ENCODE measurements at regions not wholly inside any gene's neighbourhood (a gene's known extent, or its start where the extent isn't known, plus 50 kb on each side); places are given as distances from the start of the nearest gene placed in this dataset.

DNA sequence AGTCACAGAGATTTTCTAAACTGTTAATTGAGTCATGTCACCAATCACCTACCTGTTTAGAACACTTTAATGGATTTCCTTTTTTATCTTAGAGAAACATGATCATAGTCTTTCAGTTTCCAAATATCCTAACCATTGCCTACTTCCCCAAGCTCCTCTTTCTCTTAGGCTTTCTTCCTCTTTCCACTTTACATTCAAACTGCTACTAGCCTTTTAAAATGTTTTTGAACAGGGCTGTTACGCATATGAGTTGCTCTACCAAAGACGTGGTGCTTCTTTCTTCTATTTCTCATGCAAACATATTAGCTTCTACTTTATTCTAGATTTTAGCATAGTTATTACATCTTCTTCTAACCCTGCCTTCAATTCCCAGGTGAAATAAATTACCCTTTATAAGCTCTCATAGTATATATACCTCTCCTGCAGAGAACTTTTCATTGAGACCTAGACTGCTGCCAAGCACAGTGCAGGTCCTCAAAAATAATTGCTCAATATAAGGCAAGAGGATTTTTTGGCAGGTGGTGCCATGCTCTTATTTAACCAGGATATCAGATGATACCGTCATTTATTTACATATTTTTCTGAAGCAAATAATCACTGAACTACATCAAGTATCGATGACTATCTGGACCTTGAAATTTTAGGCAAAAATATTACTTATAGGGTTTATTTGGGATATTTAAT lies 937.1 kb downstream of the TSN start:
- TF ChIP-seq, protein P1, sequence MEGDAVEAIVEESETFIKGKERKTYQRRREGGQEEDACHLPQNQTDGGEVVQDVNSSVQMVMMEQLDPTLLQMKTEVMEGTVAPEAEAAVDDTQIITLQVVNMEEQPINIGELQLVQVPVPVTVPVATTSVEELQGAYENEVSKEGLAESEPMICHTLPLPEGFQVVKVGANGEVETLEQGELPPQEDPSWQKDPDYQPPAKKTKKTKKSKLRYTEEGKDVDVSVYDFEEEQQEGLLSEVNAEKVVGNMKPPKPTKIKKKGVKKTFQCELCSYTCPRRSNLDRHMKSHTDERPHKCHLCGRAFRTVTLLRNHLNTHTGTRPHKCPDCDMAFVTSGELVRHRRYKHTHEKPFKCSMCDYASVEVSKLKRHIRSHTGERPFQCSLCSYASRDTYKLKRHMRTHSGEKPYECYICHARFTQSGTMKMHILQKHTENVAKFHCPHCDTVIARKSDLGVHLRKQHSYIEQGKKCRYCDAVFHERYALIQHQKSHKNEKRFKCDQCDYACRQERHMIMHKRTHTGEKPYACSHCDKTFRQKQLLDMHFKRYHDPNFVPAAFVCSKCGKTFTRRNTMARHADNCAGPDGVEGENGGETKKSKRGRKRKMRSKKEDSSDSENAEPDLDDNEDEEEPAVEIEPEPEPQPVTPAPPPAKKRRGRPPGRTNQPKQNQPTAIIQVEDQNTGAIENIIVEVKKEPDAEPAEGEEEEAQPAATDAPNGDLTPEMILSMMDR (IDR thresholded peaks at IDR 0.05): no peak
- no peak for TF ChIP-seq EZH2 (IDR thresholded peaks at IDR 0.05; ENCODE audit: borderline replicate concordance, insufficient read depth, low read depth, low read length, poor library complexity, severe bottlenecking)
